ENCODE measurements at regions not wholly inside any gene's neighbourhood (a gene's known extent, or its start where the extent isn't known, plus 50 kb on each side); places are given as distances from the start of the nearest gene placed in this dataset.

DNA sequence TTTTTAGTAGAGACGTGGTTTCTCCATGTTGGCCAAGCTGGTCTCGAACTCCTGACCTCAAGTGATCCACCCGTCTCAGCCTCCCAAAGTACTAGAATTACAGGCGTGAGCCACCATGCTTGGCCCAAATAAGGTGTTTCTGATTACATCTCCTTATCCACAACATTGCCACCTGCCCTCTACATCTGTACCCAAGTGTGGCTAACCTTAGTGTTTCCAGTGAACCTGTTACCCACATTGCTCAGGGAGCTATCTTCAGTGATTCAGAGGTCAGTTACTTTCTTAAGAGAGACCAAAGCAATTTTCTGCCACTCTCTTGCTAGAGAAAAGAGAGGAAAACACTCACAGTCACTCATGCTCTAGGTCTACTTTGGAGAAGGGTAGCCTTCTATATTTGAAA lies 115.0 kb upstream of the SLC39A10 start (continued):
- TF ChIP-seq, protein P1, sequence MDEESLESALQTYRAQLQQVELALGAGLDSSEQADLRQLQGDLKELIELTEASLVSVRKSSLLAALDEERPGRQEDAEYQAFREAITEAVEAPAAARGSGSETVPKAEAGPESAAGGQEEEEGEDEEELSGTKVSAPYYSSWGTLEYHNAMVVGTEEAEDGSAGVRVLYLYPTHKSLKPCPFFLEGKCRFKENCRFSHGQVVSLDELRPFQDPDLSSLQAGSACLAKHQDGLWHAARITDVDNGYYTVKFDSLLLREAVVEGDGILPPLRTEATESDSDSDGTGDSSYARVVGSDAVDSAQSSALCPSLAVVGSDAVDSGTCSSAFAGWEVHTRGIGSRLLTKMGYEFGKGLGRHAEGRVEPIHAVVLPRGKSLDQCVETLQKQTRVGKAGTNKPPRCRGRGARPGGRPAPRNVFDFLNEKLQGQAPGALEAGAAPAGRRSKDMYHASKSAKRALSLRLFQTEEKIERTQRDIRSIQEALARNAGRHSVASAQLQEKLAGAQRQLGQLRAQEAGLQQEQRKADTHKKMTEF (CRISPR knock-in tag; IDR thresholded peaks at IDR 0.05): no peak
- TF ChIP-seq, protein P2, sequence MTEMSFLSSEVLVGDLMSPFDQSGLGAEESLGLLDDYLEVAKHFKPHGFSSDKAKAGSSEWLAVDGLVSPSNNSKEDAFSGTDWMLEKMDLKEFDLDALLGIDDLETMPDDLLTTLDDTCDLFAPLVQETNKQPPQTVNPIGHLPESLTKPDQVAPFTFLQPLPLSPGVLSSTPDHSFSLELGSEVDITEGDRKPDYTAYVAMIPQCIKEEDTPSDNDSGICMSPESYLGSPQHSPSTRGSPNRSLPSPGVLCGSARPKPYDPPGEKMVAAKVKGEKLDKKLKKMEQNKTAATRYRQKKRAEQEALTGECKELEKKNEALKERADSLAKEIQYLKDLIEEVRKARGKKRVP (CRISPR knock-in tag; IDR thresholded peaks at IDR 0.05): no peak
- TF ChIP-seq ONECUT2 (CRISPR knock-in tag; IDR thresholded peaks at IDR 0.05): no peak
- TF ChIP-seq, protein P3, sequence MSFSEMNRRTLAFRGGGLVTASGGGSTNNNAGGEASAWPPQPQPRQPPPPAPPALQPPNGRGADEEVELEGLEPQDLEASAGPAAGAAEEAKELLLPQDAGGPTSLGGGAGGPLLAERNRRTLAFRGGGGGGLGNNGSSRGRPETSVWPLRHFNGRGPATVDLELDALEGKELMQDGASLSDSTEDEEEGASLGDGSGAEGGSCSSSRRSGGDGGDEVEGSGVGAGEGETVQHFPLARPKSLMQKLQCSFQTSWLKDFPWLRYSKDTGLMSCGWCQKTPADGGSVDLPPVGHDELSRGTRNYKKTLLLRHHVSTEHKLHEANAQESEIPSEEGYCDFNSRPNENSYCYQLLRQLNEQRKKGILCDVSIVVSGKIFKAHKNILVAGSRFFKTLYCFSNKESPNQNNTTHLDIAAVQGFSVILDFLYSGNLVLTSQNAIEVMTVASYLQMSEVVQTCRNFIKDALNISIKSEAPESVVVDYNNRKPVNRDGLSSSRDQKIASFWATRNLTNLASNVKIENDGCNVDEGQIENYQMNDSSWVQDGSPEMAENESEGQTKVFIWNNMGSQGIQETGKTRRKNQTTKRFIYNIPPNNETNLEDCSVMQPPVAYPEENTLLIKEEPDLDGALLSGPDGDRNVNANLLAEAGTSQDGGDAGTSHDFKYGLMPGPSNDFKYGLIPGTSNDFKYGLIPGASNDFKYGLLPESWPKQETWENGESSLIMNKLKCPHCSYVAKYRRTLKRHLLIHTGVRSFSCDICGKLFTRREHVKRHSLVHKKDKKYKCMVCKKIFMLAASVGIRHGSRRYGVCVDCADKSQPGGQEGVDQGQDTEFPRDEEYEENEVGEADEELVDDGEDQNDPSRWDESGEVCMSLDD (CRISPR knock-in tag; IDR thresholded peaks at IDR 0.05; ENCODE audit: borderline replicate concordance): no peak

DNA sequence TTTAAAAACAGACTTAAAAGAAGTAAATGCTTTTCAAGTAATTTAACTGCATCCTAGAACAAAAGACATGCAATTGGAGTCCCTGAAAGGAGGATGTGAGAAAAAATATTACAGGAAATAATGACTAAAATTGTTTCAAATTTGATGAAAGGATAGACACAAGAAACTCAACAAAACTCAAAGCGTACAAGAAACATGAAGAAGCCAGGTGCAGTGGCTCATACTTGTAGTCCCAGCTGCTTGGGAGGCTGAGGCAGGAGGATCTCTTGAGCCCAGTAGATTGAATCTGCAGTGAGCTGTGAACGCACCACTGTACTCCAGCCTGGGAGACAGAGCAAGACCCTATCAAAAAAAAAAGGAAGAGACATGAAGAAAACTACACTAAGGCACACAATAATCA lies 118.1 kb upstream of the SLC39A10 start:
- intact Hi-C loops (cut with micrococcal nuclease; ENCODE audit: unreplicated experiment): no loop called here
- no peak overlapping the region for H3K9ac ChIP-seq (ENCODE audit: insufficient read depth, low read depth, low read length)
- peaks cover 3% of the 10 kb centered on the region for H3K4me1 ChIP-seq (ENCODE audit: insufficient read depth, low read length)
- CTCF ChIA-PET (ENCODE audit: low intra/inter-chr PET ratio, low total read pairs): no interaction called here
- 10% methylated on average over 2 of the region's 2 CpGs for WGBS (ENCODE audit: low lambda C conversion rate)
- ATAC-seq (no peak), FAIRE-seq (no peak), DNase-seq (ENCODE audit: low spot score) (no peak)
- POLR2A ChIA-PET: no interaction called here
- no peak overlapping the region for H2AFZ ChIP-seq (ENCODE audit: low read length)
- no peaks in the 10 kb centered on the region for H4K20me1 ChIP-seq (ENCODE audit: insufficient read depth, low read length)
- no peaks in the 10 kb centered on the region for H3K9me3 ChIP-seq (ENCODE audit: low read length)
- H3K79me2 ChIP-seq (ENCODE audit: insufficient read depth, low read length): no peaks in the 10 kb centered on the region
- H3K27me3 ChIP-seq (ENCODE audit: control insufficient read depth in 1 of 2, insufficient read depth in 2 of 2, low read length in 2 of 2): peaks cover 0 to 4% of the 10 kb centered on the region in 2 experiments; a peak in 1 of 5 replicates
- no peak overlapping the region for H3K4me3 ChIP-seq (replicated peaks in 1 of 3; ENCODE audit: insufficient read depth in 1 of 3, low read depth in 2 of 3, low read length in 3 of 3)
- TF ChIP-seq, protein P4, sequence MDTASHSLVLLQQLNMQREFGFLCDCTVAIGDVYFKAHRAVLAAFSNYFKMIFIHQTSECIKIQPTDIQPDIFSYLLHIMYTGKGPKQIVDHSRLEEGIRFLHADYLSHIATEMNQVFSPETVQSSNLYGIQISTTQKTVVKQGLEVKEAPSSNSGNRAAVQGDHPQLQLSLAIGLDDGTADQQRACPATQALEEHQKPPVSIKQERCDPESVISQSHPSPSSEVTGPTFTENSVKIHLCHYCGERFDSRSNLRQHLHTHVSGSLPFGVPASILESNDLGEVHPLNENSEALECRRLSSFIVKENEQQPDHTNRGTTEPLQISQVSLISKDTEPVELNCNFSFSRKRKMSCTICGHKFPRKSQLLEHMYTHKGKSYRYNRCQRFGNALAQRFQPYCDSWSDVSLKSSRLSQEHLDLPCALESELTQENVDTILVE (CRISPR knock-in tag; IDR thresholded peaks at IDR 0.05): no peak
- TF ChIP-seq, protein P5, sequence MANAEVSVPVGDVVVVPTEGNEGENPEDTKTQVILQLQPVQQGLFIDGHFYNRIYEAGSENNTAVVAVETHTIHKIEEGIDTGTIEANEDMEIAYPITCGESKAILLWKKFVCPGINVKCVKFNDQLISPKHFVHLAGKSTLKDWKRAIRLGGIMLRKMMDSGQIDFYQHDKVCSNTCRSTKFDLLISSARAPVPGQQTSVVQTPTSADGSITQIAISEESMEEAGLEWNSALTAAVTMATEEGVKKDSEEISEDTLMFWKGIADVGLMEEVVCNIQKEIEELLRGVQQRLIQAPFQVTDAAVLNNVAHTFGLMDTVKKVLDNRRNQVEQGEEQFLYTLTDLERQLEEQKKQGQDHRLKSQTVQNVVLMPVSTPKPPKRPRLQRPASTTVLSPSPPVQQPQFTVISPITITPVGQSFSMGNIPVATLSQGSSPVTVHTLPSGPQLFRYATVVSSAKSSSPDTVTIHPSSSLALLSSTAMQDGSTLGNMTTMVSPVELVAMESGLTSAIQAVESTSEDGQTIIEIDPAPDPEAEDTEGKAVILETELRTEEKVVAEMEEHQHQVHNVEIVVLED (CRISPR knock-in tag; IDR thresholded peaks at IDR 0.05; ENCODE audit: borderline replicate concordance): no peak
- TF ChIP-seq ZNF557 (CRISPR knock-in tag; IDR thresholded peaks at IDR 0.05) (no peak), SNAPC2 (CRISPR knock-in tag; IDR thresholded peaks at IDR 0.05) (no peak), NCOA1 (CRISPR knock-in tag; IDR thresholded peaks at IDR 0.05) (no peak), ZNF468 (CRISPR knock-in tag; IDR thresholded peaks at IDR 0.05) (no peak), ZNF746 (CRISPR knock-in tag; IDR thresholded peaks at IDR 0.05) (no peak)
- TF ChIP-seq, protein P6, sequence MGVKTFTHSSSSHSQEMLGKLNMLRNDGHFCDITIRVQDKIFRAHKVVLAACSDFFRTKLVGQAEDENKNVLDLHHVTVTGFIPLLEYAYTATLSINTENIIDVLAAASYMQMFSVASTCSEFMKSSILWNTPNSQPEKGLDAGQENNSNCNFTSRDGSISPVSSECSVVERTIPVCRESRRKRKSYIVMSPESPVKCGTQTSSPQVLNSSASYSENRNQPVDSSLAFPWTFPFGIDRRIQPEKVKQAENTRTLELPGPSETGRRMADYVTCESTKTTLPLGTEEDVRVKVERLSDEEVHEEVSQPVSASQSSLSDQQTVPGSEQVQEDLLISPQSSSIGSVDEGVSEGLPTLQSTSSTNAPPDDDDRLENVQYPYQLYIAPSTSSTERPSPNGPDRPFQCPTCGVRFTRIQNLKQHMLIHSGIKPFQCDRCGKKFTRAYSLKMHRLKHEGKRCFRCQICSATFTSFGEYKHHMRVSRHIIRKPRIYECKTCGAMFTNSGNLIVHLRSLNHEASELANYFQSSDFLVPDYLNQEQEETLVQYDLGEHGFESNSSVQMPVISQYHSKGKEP (CRISPR knock-in tag; IDR thresholded peaks at IDR 0.05): no peak
- BruUV-seq (replicated peaks): no TSS peak
- no peak overlapping the region for H3K4me2 ChIP-seq (ENCODE audit: low read depth, low read length)
- no peak overlapping the region for H3K27ac ChIP-seq (ENCODE audit: extremely low read length, insufficient read depth, low read length)
- no peaks in the 10 kb centered on the region for H3K36me3 ChIP-seq (replicated peaks in 1 of 2; ENCODE audit: control insufficient read depth in 1 of 2, insufficient read depth in 2 of 2, low read length in 2 of 2)
- in situ Hi-C loops (cut with HindIII; ENCODE audit: extremely low pct_ligation_motif_present, low pct_unique_long_range_greater_than_20kb): no loop called here
